OCI-LY7 (cell line): ENCODE measurements at regions not wholly inside any gene's neighbourhood (a gene's known extent, or its start where the extent isn't known, plus 50 kb on each side); places are given as distances from the start of the nearest gene placed in this dataset.
"Not testable (repeated sequence)": the region's sequence is repeated elsewhere in the genome, so short reads cannot be mapped to it uniquely, and the experiment has no call there.

Source experiments
- BruUV-seq: library from RNA; stranded (reverse); fragments of 400-500 nt; replicated peaks from 2 replicates; lab custom pipeline; 2021; lab: Mats Ljungman, UMichigan
- CTCF ChIA-PET: fragments of 300-600 bp; sonication (Branson Sonifier 250); formaldehyde crosslinking; loops from one replicate; lab custom pipeline; 2022; ENCODE audit warnings: antibody characterized with exemption; ENCODE audit not compliant: unreplicated experiment; lab: Charles Lee
- POLR2A ChIA-PET: fragments of 300-600 bp; sonication (Branson Sonifier 250); formaldehyde crosslinking; loops from one replicate; lab custom pipeline; 2022; ENCODE audit warnings: antibody characterized with exemption; lab: Charles Lee
- DNase-seq: peaks from one replicate; pipeline ENCODE4 v3.0.0-alpha.2; 2015; ENCODE audit warnings: low spot score
- H2AFZ ChIP-seq: fragments of 200-600 bp; sonication (generic), shearing (Covaris generic); 2 replicates; pipeline ENCODE4 v1.6.1; 2014; ENCODE audit warnings: mild to moderate bottlenecking, antibody characterized with exemption, low read length, moderate library complexity
- H3K27ac ChIP-seq: fragments of 200-600 bp; sonication (generic); 2 replicates; pipeline ENCODE4 v1.5.1; 2014; ENCODE audit warnings: mixed run types, low read depth, mild to moderate bottlenecking, moderate library complexity, low read length, inconsistent platforms; ENCODE audit not compliant: poor library complexity, severe bottlenecking
- H3K36me3 ChIP-seq: fragments of 200-600 bp; sonication (generic); 2 replicates; pipeline ENCODE4 v1.6.1; 2014; ENCODE audit warnings: mild to moderate bottlenecking, antibody characterized with exemption, low read length, moderate library complexity, mixed read lengths; ENCODE audit not compliant: insufficient read depth
- H3K4me1 ChIP-seq: fragments of 200-600 bp; sonication (generic); 2 replicates; pipeline ENCODE4 v1.5.1; 2014; ENCODE audit warnings: mild to moderate bottlenecking, low read length; ENCODE audit not compliant: insufficient read depth, poor library complexity, severe bottlenecking
- H3K4me2 ChIP-seq: fragments of 200-600 bp; sonication (generic); 2 replicates; pipeline ENCODE4 v1.6.1; 2014; ENCODE audit warnings: mild to moderate bottlenecking, low read length
- H3K4me3 ChIP-seq: fragments of 200-600 bp; sonication (generic); 2 replicates; pipeline ENCODE4 v1.5.1; 2014; ENCODE audit warnings: mild to moderate bottlenecking, low read depth, low read length; ENCODE audit not compliant: poor library complexity, severe bottlenecking
- H3K79me2 ChIP-seq: fragments of 200-600 bp; sonication (generic); 2 replicates; pipeline ENCODE4 v1.6.1; 2016; ENCODE audit warnings: low read depth, mild to moderate bottlenecking, low read length, moderate library complexity, mixed read lengths; ENCODE audit not compliant: insufficient read depth
- H3K9me2 ChIP-seq: fragments of 200-600 bp; sonication (generic); 2 replicates; pipeline ENCODE4 v1.6.1; 2016; ENCODE audit warnings: mild to moderate bottlenecking, low read length, mixed read lengths; ENCODE audit not compliant: insufficient read depth
- H3K9me3 ChIP-seq: fragments of 200-600 bp; sonication (generic); 2 replicates; pipeline ENCODE4 v1.6.1; 2014; ENCODE audit warnings: mild to moderate bottlenecking, mixed run types, low read length, mixed read lengths
- H4K20me1 ChIP-seq: fragments of 200-600 bp; sonication (generic); 2 replicates; pipeline ENCODE4 v1.6.1; 2014; ENCODE audit warnings: mild to moderate bottlenecking, antibody characterized with exemption, low read length, moderate library complexity, mixed read lengths; ENCODE audit not compliant: insufficient read depth
- intact Hi-C: fragments of 100-400 bp; cut with micrococcal nuclease; formaldehyde crosslinking; loops from one replicate; pipeline ENCODE4 v1.10.0; 2022; ENCODE audit not compliant: unreplicated experiment

DNA sequence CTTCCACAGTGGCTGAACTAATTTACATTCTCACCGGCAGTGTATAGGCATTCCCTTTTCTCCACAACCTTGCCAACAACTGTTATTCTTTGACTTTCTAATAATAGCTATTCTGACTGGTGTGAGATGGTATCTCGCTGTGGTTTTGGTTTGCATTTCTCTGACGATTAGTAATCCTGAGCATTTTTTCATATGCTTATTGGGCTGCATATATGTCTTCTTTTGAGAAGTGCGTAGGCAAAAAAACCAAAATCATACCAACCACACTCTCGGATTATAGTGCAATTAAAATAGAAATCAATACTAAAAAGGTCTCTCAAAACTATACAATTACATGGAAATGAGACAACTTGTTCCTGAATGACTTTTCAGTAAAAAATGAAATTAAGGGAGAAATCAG, 74.8 kb upstream of the NBPF20 start:
- H3K9me3 ChIP-seq, H3K4me3 ChIP-seq, H3K9me2 ChIP-seq, H3K79me2 ChIP-seq, H4K20me1 ChIP-seq, H3K4me2 ChIP-seq, intact Hi-C loops, DNase-seq, H3K4me1 ChIP-seq, CTCF ChIA-PET, BruUV-seq, POLR2A ChIA-PET, H3K27ac ChIP-seq, H2AFZ ChIP-seq, H3K36me3 ChIP-seq: not testable (repeated sequence)

DNA sequence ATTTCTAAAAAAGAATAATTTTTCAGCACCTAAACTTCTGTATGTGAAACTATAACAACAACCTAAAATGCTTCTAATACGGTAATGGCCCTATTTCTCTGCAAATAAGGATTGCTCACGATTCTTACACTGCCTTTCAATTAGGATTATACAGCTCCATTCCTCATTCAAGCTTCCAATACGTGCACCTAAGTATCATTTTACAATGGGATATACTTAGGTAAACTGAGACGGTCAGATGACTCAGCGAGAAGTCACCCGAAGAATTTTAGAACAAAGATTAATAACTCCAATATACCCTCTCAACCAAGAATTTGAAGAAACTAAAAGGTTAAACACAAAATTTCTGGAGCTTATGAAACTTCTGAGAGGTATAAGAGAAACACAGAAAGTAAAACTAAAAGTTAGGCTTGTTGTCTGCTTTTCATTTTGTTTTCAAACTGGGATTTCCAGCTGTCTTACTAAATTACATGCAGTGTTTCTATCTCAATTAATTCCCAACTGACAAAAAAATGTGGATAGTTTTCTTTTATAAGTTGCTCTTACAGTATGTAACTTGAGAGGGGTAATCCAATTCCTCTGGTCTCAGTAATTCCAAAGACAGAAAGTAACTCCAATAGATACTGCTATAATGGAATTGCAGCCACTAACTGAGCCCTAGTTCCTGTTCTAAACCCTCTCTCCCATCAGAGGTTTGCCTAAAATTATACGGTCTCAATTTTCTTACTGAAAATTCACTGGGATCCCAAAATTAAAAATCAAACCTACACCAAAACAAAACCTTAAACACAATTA, 69.9 kb upstream of the NBPF20 start:
- intact Hi-C loops, H3K4me1 ChIP-seq, BruUV-seq, CTCF ChIA-PET, H4K20me1 ChIP-seq, H3K36me3 ChIP-seq, DNase-seq, H3K4me2 ChIP-seq, H3K9me2 ChIP-seq, H3K27ac ChIP-seq, H3K79me2 ChIP-seq, H3K4me3 ChIP-seq, H2AFZ ChIP-seq, H3K9me3 ChIP-seq, POLR2A ChIA-PET: not testable (repeated sequence)

DNA sequence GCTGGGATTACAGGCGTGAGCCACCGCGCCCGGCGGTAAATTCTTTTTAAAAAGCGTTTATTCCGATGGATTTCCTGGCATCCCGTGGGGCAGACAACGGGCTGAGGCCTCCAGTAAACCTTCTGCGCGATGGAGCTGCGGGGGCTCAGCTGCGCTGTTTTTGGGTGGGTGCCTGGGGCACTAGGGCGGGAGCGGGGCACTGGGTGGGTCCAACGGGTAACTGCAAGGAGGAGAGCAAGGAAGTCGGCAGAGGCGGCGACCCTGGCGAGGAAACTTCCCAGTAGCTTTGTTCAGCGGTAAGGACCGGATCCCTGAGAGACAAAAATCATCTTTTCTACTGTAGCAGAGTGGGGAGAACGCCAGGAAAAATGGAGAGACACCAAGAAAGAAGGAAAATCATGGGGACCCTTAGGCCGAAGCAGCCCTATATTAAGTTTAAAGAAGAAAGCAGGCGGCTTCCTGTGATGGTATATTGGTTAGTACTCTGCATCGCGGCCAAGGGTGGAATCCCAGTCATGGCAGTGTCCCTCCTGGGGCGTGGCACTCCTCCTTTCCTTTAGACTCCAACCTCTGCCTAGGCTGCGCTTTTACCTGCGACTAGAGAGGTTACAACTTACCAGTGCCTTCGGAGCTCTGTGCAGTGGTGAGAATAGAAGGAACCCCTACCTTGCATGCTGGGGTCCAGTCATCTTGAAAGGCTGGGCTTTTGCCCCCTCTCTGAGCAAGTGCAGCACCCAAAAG, 63.0 kb upstream of the NBPF20 start:
- DNase-seq, H3K36me3 ChIP-seq, H3K4me2 ChIP-seq, H3K79me2 ChIP-seq, POLR2A ChIA-PET, BruUV-seq, H2AFZ ChIP-seq, H3K27ac ChIP-seq, H3K9me3 ChIP-seq, H4K20me1 ChIP-seq, H3K9me2 ChIP-seq, intact Hi-C loops, CTCF ChIA-PET, H3K4me3 ChIP-seq, H3K4me1 ChIP-seq: not testable (repeated sequence)

- H3K36me3 ChIP-seq, DNase-seq, H3K27ac ChIP-seq, H4K20me1 ChIP-seq, intact Hi-C loops, H3K4me3 ChIP-seq, H3K79me2 ChIP-seq, H3K4me2 ChIP-seq, H2AFZ ChIP-seq, CTCF ChIA-PET, H3K4me1 ChIP-seq, H3K9me3 ChIP-seq, BruUV-seq, POLR2A ChIA-PET, H3K9me2 ChIP-seq: not testable (repeated sequence)
Observed at GRCh38 chr1:145487156-145487555, 61.8 kb upstream of the NBPF20 start.

- H3K4me1 ChIP-seq, H3K4me3 ChIP-seq, CTCF ChIA-PET, H3K36me3 ChIP-seq, H3K79me2 ChIP-seq, POLR2A ChIA-PET, H3K9me3 ChIP-seq, H3K9me2 ChIP-seq, H4K20me1 ChIP-seq, H2AFZ ChIP-seq, intact Hi-C loops, DNase-seq, H3K4me2 ChIP-seq, H3K27ac ChIP-seq, BruUV-seq: not testable (repeated sequence)
Observed at GRCh38 chr1:145484257-145484656, 58.9 kb upstream of the NBPF20 start.

- H3K9me2 ChIP-seq, H3K9me3 ChIP-seq, intact Hi-C loops, H3K4me2 ChIP-seq, H3K79me2 ChIP-seq, H3K36me3 ChIP-seq, H3K27ac ChIP-seq, H2AFZ ChIP-seq, H3K4me1 ChIP-seq, BruUV-seq, H3K4me3 ChIP-seq, POLR2A ChIA-PET, CTCF ChIA-PET, H4K20me1 ChIP-seq: not testable (repeated sequence)
- DNase-seq = peak; percentile 0
Observed at GRCh38 chr1:145482214-145482860, 56.9 kb upstream of the NBPF20 start.
